ENCODE measurements at regions not wholly inside any gene's neighbourhood (a gene's known extent, or its start where the extent isn't known, plus 50 kb on each side); places are given as distances from the start of the nearest gene placed in this dataset.

GRCh38 chr5:107247427-107247826 is 423.3 kb downstream of the EFNA5 start:
- no peak for TF ChIP-seq JUND (IDR thresholded peaks at IDR 0.05; ENCODE audit: low read depth)
- in situ Hi-C loops (cut with HindIII; ENCODE audit: low pct_unique_long_range_greater_than_20kb, low sequenced_read_pairs): no loop called here
- no peak for DNase-seq (ENCODE audit: low read depth in 1 of 2, low spot score in 1 of 2)

GRCh38 chr5:107243220-107243579 is 427.5 kb downstream of the EFNA5 start:
- no peak for DNase-seq (ENCODE audit: low read depth in 1 of 2, low spot score in 1 of 2)
- in situ Hi-C loops (cut with HindIII; ENCODE audit: low pct_unique_long_range_greater_than_20kb, low sequenced_read_pairs): no loop called here
- TF ChIP-seq JUND (IDR thresholded peaks at IDR 0.05; ENCODE audit: low read depth): no peak

GRCh38 chr5:107242411-107243219 is 428.1 kb downstream of the EFNA5 start:
- no peak for DNase-seq (ENCODE audit: low read depth in 1 of 2, low spot score in 1 of 2)
- no peak for TF ChIP-seq JUND (IDR thresholded peaks at IDR 0.05; ENCODE audit: low read depth)
- in situ Hi-C loops (cut with HindIII; ENCODE audit: low pct_unique_long_range_greater_than_20kb, low sequenced_read_pairs): no loop called here

- in situ Hi-C loops (cut with HindIII; ENCODE audit: low pct_unique_long_range_greater_than_20kb, low sequenced_read_pairs): no loop called here
- no peak for TF ChIP-seq JUND (IDR thresholded peaks at IDR 0.05; ENCODE audit: low read depth)
- no peak for DNase-seq (ENCODE audit: low read depth in 1 of 2, low spot score in 1 of 2)
Observed at GRCh38 chr5:107241841-107242240, 428.9 kb downstream of the EFNA5 start.

GRCh38 chr5:107235167-107235566 is 435.6 kb downstream of the EFNA5 start:
- TF ChIP-seq JUND (IDR thresholded peaks at IDR 0.05; ENCODE audit: low read depth): no peak
- no peak for DNase-seq (ENCODE audit: low read depth in 1 of 2, low spot score in 1 of 2)
- in situ Hi-C loops (cut with HindIII; ENCODE audit: low pct_unique_long_range_greater_than_20kb, low sequenced_read_pairs): no loop called here

GRCh38 chr5:107232788-107233187 is 437.9 kb downstream of the EFNA5 start:
- DNase-seq (ENCODE audit: low read depth in 1 of 2, low spot score in 1 of 2): no peak
- in situ Hi-C loops (cut with HindIII; ENCODE audit: low pct_unique_long_range_greater_than_20kb, low sequenced_read_pairs): no loop called here
- no peak for TF ChIP-seq JUND (IDR thresholded peaks at IDR 0.05; ENCODE audit: low read depth)

- no peak for DNase-seq (ENCODE audit: low read depth in 1 of 2, low spot score in 1 of 2)
- in situ Hi-C loops (cut with HindIII; ENCODE audit: low pct_unique_long_range_greater_than_20kb, low sequenced_read_pairs): no loop called here
Observed at GRCh38 chr5:107232293-107232692, 438.4 kb downstream of the EFNA5 start.

GRCh38 chr5:107231191-107231590 is 439.5 kb downstream of the EFNA5 start:
- no peak for TF ChIP-seq JUND (IDR thresholded peaks at IDR 0.05; ENCODE audit: low read depth)
- in situ Hi-C loops (cut with HindIII; ENCODE audit: low pct_unique_long_range_greater_than_20kb, low sequenced_read_pairs): no loop called here
- DNase-seq (ENCODE audit: low read depth in 1 of 2, low spot score in 1 of 2): no peak

More at GRCh38 chr5:107232293-107232692, 438.4 kb downstream of the EFNA5 start:
- TF ChIP-seq JUND (IDR thresholded peaks at IDR 0.05; ENCODE audit: low read depth): no peak

- DNase-seq (ENCODE audit: low read depth in 1 of 2, low spot score in 1 of 2): no peak
- in situ Hi-C loops (cut with HindIII; ENCODE audit: low pct_unique_long_range_greater_than_20kb, low sequenced_read_pairs): no loop called here
- TF ChIP-seq JUND (IDR thresholded peaks at IDR 0.05; ENCODE audit: low read depth): no peak
Observed at GRCh38 chr5:107230367-107230766, 440.4 kb downstream of the EFNA5 start.

- in situ Hi-C loops (cut with HindIII; ENCODE audit: low pct_unique_long_range_greater_than_20kb, low sequenced_read_pairs): no loop called here
- TF ChIP-seq JUND (IDR thresholded peaks at IDR 0.05; ENCODE audit: low read depth): no peak
- DNase-seq (ENCODE audit: low read depth in 1 of 2, low spot score in 1 of 2): no peak
Observed at GRCh38 chr5:107228226-107228625, 442.5 kb downstream of the EFNA5 start.

- in situ Hi-C loops (cut with HindIII; ENCODE audit: low pct_unique_long_range_greater_than_20kb, low sequenced_read_pairs): no loop called here
- no peak for TF ChIP-seq JUND (IDR thresholded peaks at IDR 0.05; ENCODE audit: low read depth)
- DNase-seq (ENCODE audit: low read depth in 1 of 2, low spot score in 1 of 2): no peak
Observed at GRCh38 chr5:107224272-107224671, 446.5 kb downstream of the EFNA5 start.

GRCh38 chr5:107223066-107223465 is 447.7 kb downstream of the EFNA5 start:
- DNase-seq (ENCODE audit: low read depth in 1 of 2, low spot score in 1 of 2): no peak
- in situ Hi-C loops (cut with HindIII; ENCODE audit: low pct_unique_long_range_greater_than_20kb, low sequenced_read_pairs): no loop called here
- TF ChIP-seq JUND (IDR thresholded peaks at IDR 0.05; ENCODE audit: low read depth): no peak

GRCh38 chr5:107219993-107220392 is 450.7 kb downstream of the EFNA5 start:
- no peak for DNase-seq (ENCODE audit: low read depth in 1 of 2, low spot score in 1 of 2)
- TF ChIP-seq JUND (IDR thresholded peaks at IDR 0.05; ENCODE audit: low read depth): no peak
- in situ Hi-C loops (cut with HindIII; ENCODE audit: low pct_unique_long_range_greater_than_20kb, low sequenced_read_pairs): no loop called here
